Activated naive CD4-positive, alpha-beta T cell treated with anti-CD3 and anti-CD28 coated beads, Interleukin-2, amount 10 ng/mL, durations not matched to agents 7 days and 5 days (primary cell): ENCODE measurements at regions not wholly inside any gene's neighbourhood (a gene's known extent, or its start where the extent isn't known, plus 50 kb on each side); places are given as distances from the start of the nearest gene placed in this dataset.

Experiments
- CTCF ChIA-PET: fragments of 350-600 bp; sonication (Branson Sonifier 250); formaldehyde crosslinking; loops from one replicate; lab custom pipeline; 2021; ENCODE audit warnings: antibody characterized with exemption; lab: Charles Lee
- DNase-seq: peaks from one replicate; pipeline ENCODE4 v3.0.0-alpha.2; 2020
- H3K27ac Mint-ChIP-seq: one replicate; pipeline ENCODE4 v1.8.0; 2021; ENCODE audit warnings: mild to moderate bottlenecking, moderate library complexity, mixed read lengths
- H3K27me3 Mint-ChIP-seq: one replicate; pipeline ENCODE4 v1.8.0; 2021; ENCODE audit warnings: mild to moderate bottlenecking, mixed read lengths
- H3K36me3 Mint-ChIP-seq: one replicate; pipeline ENCODE4 v1.8.0; 2021; ENCODE audit warnings: mixed read lengths
- H3K4me1 Mint-ChIP-seq: one replicate; pipeline ENCODE4 v1.8.0; 2021; ENCODE audit warnings: mixed read lengths
- H3K4me3 Mint-ChIP-seq: one replicate; pipeline ENCODE4 v1.8.0; 2021; ENCODE audit warnings: mild to moderate bottlenecking, moderate library complexity, mixed read lengths
- H3K9me3 Mint-ChIP-seq: one replicate; pipeline ENCODE4 v1.8.0; 2021; ENCODE audit warnings: mixed read lengths

- Mint-ChIP-seq H3K27me3 (no peaks in the 10 kb centered on the region), H3K4me1 (no peaks in the 10 kb centered on the region), H3K4me3 (no peak overlapping the region), H3K9me3 (peaks cover 10% of the 10 kb centered on the region), H3K36me3 (no peaks in the 10 kb centered on the region), H3K27ac (no peak overlapping the region)
- no peak for DNase-seq
- CTCF ChIA-PET: no interaction called here
These were observed 120.7 kb upstream of the DAZL start for GRCh38 chr3:16725972-16726371.

- H3K9me3 Mint-ChIP-seq: peaks cover 24% of the 10 kb centered on the region
- no peaks in the 10 kb centered on the region for H3K36me3 Mint-ChIP-seq
- H3K27ac Mint-ChIP-seq: no peak overlapping the region
- CTCF ChIA-PET: no interaction called here
- H3K27me3 Mint-ChIP-seq: no peaks in the 10 kb centered on the region
- no peaks in the 10 kb centered on the region for H3K4me1 Mint-ChIP-seq
- no peak for DNase-seq
- H3K4me3 Mint-ChIP-seq: no peak overlapping the region
These were observed 123.8 kb upstream of the DAZL start for GRCh38 chr3:16728770-16729745.

- CTCF ChIA-PET: no interaction called here
- Mint-ChIP-seq H3K9me3 (peaks cover 12% of the 10 kb centered on the region), H3K27ac (no peak overlapping the region), H3K4me3 (no peak overlapping the region), H3K4me1 (no peaks in the 10 kb centered on the region), H3K36me3 (no peaks in the 10 kb centered on the region), H3K27me3 (no peaks in the 10 kb centered on the region)
- no peak for DNase-seq
These were observed 133.2 kb upstream of the DAZL start for GRCh38 chr3:16738451-16738850.

GRCh38 chr3:16739541-16740105 lies 134.4 kb upstream of the DAZL start:
- Mint-ChIP-seq H3K27ac (no peak overlapping the region), H3K9me3 (peaks cover 8% of the 10 kb centered on the region), H3K4me3 (no peak overlapping the region), H3K27me3 (no peaks in the 10 kb centered on the region), H3K36me3 (no peaks in the 10 kb centered on the region), H3K4me1 (no peaks in the 10 kb centered on the region)
- CTCF ChIA-PET: no interaction called here
- DNase-seq: no peak

GRCh38 chr3:16740515-16740914 lies 135.3 kb upstream of the DAZL start:
- CTCF ChIA-PET: no interaction called here
- Mint-ChIP-seq H3K4me3 (no peak overlapping the region), H3K27me3 (no peaks in the 10 kb centered on the region), H3K4me1 (no peaks in the 10 kb centered on the region), H3K27ac (no peak overlapping the region), H3K9me3 (peaks cover 7% of the 10 kb centered on the region), H3K36me3 (no peaks in the 10 kb centered on the region)
- no peak for DNase-seq

GRCh38 chr3:16741103-16741758 lies 136.0 kb upstream of the DAZL start:
- CTCF ChIA-PET: no interaction called here
- DNase-seq: no peak
- Mint-ChIP-seq H3K36me3 (no peaks in the 10 kb centered on the region), H3K4me1 (no peaks in the 10 kb centered on the region), H3K27ac (no peak overlapping the region), H3K9me3 (peaks cover 7% of the 10 kb centered on the region), H3K4me3 (no peak overlapping the region), H3K27me3 (no peaks in the 10 kb centered on the region)

GRCh38 chr3:16741890-16742289 lies 136.7 kb upstream of the DAZL start:
- Mint-ChIP-seq H3K27me3 (no peaks in the 10 kb centered on the region), H3K27ac (no peak overlapping the region), H3K9me3 (peaks cover 7% of the 10 kb centered on the region), H3K4me1 (no peaks in the 10 kb centered on the region), H3K36me3 (no peaks in the 10 kb centered on the region), H3K4me3 (no peak overlapping the region)
- no peak for DNase-seq
- CTCF ChIA-PET: no interaction called here

GRCh38 chr3:16743276-16743675 lies 138.1 kb upstream of the DAZL start:
- Mint-ChIP-seq H3K4me1 (no peaks in the 10 kb centered on the region), H3K9me3 (peaks cover 7% of the 10 kb centered on the region), H3K27ac (no peak overlapping the region), H3K4me3 (no peak overlapping the region), H3K36me3 (no peaks in the 10 kb centered on the region), H3K27me3 (no peaks in the 10 kb centered on the region)
- no peak for DNase-seq
- CTCF ChIA-PET: no interaction called here

GRCh38 chr3:16759227-16759903 lies 125.4 kb upstream of the PLCL2 start:
- H3K27ac Mint-ChIP-seq: no peak overlapping the region
- CTCF ChIA-PET: no interaction called here

GRCh38 chr3:16761571-16761970 lies 123.2 kb upstream of the PLCL2 start:
- Mint-ChIP-seq H3K27ac (no peak overlapping the region), H3K4me1 (peaks cover 4% of the 10 kb centered on the region), H3K27me3 (no peaks in the 10 kb centered on the region), H3K4me3 (no peak overlapping the region), H3K36me3 (no peaks in the 10 kb centered on the region), H3K9me3 (no peaks in the 10 kb centered on the region)
- no peak for DNase-seq
- CTCF ChIA-PET: no interaction called here

More at GRCh38 chr3:16759227-16759903, 125.4 kb upstream of the PLCL2 start:
- Mint-ChIP-seq H3K27me3 (no peaks in the 10 kb centered on the region), H3K9me3 (no peaks in the 10 kb centered on the region), H3K4me1 (peaks cover 4% of the 10 kb centered on the region), H3K4me3 (no peak overlapping the region), H3K36me3 (no peaks in the 10 kb centered on the region)
- no peak for DNase-seq

- no peaks in the 10 kb centered on the region for H3K9me3 Mint-ChIP-seq
These were observed 119.1 kb upstream of the PLCL2 start for GRCh38 chr3:16765661-16766060.

GRCh38 chr3:16767006-16767405 lies 117.7 kb upstream of the PLCL2 start:
- no peaks in the 10 kb centered on the region for H3K36me3 Mint-ChIP-seq
- CTCF ChIA-PET: no interaction called here

More at GRCh38 chr3:16765661-16766060, 119.1 kb upstream of the PLCL2 start:
- Mint-ChIP-seq H3K27ac (no peak overlapping the region), H3K27me3 (no peaks in the 10 kb centered on the region), H3K4me3 (no peak overlapping the region), H3K36me3 (no peaks in the 10 kb centered on the region), H3K4me1 (no peaks in the 10 kb centered on the region)
- DNase-seq: no peak
- CTCF ChIA-PET: no interaction called here

GRCh38 chr3:16768014-16768413 lies 116.7 kb upstream of the PLCL2 start:
- Mint-ChIP-seq H3K4me3 (no peak overlapping the region), H3K9me3 (no peaks in the 10 kb centered on the region), H3K27me3 (no peaks in the 10 kb centered on the region), H3K36me3 (no peaks in the 10 kb centered on the region), H3K4me1 (peaks cover 2% of the 10 kb centered on the region), H3K27ac (no peak overlapping the region)
- CTCF ChIA-PET: no interaction called here
- DNase-seq: no peak

More at GRCh38 chr3:16767006-16767405, 117.7 kb upstream of the PLCL2 start:
- Mint-ChIP-seq H3K4me1 (no peaks in the 10 kb centered on the region), H3K27ac (no peak overlapping the region), H3K4me3 (no peak overlapping the region), H3K9me3 (no peaks in the 10 kb centered on the region), H3K27me3 (no peaks in the 10 kb centered on the region)
- DNase-seq: no peak

- CTCF ChIA-PET: no interaction called here
- Mint-ChIP-seq H3K27me3 (no peaks in the 10 kb centered on the region), H3K9me3 (no peaks in the 10 kb centered on the region), H3K27ac (no peak overlapping the region), H3K36me3 (no peaks in the 10 kb centered on the region), H3K4me1 (peaks cover 2% of the 10 kb centered on the region), H3K4me3 (no peak overlapping the region)
- no peak for DNase-seq
These were observed 115.8 kb upstream of the PLCL2 start for GRCh38 chr3:16768956-16769355.
